RPMI8226 (cell line): ENCODE measurements at regions not wholly inside any gene's neighbourhood (a gene's known extent, or its start where the extent isn't known, plus 50 kb on each side); places are given as distances from the start of the nearest gene placed in this dataset.
"Not testable (repeated sequence)": the region's sequence is repeated elsewhere in the genome, so short reads cannot be mapped to it uniquely, and the experiment has no call there.

Source experiments
- DNase-seq: peaks from one replicate; pipeline ENCODE4 v3.0.0-alpha.2; 2015

DNA sequence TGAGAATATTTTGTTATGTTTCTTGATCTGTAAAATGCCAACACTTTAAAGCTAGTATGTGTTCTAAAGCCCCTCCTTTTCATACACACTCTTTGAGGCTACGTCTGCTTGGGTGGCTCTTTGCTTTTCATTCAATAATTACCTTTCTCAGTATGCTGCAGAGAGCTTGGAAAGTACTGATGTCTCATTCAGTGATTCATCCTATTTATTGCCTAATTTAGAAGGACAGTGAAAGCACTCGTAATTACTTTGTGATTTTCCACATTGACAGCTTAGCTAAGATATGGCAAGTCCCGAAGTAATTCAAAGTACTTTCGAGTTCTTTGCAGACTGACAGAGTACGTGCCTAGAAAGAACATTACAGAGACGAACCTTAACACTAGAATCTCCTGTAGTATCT lies 57.2 kb downstream of the BMP15 start:
- no peak for DNase-seq

DNA sequence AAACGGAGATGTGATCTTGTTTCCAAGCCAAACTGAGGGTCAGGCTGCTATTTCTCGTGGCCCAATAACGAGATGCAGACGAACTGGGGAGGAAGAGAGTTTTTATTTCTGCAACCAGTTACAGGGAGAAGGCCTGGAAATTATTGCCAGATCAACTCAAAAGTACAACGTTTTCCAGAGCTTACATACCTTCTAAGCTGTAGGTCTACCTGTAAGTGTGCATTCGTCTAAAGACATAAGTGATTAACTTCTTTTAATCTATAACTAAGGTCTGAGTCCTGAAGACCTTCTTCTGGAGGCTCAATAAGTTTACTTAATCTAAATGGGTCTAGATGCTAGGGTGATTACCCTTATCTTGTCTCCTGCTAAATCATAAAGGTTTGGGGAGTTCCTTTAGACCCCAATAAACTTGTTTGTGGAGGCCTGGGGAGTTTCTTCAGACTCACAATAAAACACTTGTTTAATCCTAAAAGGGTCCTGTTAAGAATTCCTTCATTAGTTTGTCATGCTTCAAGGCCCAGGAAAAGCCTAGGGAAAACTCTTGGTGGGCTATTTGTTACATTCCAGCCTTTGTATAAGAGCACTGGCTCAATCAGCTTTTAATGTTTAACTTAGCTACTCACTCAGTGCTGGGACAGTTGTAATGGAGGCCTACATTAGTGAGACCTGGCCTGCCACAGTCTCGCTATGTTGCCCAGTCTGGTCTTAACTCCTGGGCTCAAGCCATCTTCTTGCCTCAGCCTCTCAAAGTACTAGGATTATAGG lies 58.5 kb downstream of the BMP15 start:
- not testable (repeated sequence) for DNase-seq

DNA sequence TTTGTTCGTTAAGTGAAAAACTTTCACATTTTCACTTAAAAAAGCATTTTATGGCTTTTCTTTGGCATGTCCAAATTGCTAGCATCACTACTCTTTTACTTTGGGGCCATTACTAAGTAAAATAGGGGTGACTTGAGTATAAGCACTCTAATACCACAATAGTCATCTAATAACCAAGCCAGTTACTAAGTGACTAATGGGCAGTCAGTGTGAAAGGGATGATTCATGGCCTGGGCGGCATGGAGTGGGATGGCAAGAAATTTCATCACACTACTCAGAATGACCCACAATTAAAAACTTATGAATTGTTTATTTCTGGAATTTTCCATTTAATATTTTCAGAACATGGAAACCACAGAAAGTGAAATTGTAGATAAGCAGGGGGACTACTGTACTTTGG lies 60.9 kb downstream of the BMP15 start:
- DNase-seq: no peak

DNA sequence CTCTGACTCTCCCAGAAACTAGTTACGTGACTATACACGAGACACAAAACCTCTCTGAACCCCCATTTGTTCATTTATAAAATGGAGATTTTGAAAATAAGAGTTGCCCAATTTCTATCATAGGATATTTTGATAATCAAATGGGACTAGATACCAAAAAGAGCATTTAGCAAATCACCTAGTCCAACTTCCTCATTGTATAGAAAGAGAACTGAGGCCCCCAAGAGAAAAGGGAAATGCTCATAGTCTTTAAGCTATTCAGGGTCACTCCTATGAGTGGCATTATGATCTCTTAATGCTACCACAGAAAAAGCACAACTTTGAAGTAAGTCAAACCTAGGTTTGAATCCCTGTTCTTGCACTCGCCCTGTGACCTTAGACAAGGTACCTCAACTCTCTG lies 62.7 kb downstream of the BMP15 start:
- no peak for DNase-seq

DNA sequence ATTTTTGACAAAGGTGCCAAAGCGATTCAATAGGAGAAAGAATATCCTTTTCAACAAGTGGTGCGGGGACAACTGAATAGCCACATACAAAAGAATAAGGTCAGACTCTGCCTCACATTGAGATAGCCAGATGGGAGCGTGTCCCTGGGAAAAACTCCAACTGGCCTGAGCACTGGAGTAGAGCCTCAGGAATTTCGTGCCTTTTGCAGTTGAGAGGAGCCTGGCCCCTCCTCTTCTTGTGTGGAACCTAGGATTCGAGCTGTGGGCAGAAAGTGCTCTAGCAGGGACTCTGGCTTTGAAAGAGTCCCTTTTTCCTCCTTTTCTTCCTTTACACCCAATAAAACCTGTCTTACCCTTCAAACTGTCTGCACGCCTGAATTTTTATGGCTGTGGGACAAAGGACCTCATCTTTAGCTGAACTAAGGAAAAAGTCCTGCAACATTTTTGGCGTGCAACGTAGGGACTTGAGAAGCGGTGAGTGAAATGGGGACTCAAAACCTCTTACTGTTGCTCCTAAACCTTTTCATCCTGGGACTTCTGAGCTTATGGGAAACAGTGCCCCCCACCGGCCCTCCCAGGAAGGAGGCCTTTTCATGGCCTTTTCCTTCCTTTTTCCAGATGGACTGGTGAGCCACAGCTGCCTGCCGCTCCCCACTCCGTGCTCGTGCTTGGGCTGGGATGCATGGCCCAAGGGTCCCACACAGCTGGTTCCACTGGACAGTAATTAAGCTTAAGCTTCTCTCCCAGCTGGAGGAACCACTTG lies 68.6 kb downstream of the BMP15 start:
- DNase-seq: no peak

DNA sequence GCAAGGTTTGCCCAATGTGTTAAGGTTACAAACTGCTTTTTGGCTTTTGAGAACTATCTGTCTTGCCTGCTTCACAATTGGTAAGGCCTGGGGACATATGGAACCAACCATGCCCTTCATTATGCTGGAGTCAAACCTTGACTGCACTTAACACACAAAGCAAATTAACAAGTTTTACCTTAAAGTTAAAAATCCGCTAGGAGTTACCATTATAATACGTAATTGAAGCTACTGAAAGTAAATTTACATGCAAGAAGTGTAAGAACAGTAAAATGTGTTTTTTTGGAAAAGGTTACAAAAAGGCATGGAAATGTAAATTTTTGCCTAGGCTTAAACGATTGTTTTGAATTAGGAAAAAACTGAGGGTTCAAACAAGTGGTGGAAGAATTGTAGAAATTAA lies 69.7 kb downstream of the BMP15 start:
- DNase-seq: no peak

DNA sequence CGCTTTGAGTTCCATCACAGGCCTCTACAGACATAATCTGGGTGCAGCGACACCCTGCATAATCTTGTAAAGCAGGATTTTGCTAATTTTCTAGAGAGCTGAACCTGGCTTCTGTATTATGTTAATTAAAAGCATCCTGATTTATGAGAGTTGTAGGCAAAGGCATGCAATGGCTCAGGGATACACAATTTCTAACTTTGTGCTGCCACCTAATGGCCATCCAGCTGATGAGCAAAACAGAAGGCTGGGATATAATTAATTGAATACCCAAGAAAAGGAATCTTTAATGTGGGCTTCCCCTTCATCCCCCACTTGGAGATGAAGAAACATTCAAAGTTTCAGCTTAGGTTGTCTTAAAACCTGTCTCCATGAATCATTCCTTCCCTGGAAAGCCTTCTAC lies 78.1 kb downstream of the BMP15 start:
- peak; percentile 28 for DNase-seq

DNA sequence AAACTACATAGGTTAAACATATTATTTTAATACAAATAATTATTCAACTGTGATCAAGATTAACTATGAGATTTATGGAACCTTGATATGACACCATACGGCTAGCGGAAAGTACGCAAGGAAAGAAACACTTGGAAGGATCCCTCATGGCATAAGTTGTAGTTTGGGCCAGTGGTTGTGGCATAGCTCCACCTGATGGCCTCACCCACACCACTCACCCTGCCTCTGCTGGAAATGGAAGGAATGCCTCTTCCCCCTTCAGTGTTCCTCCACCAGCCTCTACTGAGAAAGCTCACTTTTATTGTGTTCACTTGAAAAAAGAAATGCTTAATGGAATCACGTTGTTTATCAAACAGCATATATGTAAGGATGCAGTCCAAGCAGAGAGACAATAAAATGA lies 86.4 kb downstream of the BMP15 start:
- DNase-seq: no peak

DNA sequence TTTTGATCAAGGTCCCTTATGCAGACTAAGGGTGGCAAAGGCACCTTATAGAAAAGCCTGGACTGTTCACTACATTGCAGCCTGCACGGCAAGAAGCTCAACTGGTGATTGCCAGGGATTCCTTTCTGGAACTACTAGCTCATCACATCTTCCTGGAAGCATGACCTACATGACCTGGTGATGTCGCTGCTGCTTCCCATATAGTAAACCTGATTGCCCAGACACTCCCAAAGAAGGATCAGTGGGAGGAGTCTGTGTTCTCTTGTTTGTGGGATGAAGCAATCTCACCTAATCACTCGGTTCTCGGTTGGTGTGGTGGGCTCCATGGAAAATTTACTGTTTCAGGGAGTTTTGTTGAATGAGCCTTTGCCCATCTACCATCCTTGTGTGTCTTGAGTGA lies 89.8 kb downstream of the BMP15 start:
- not testable (repeated sequence) for DNase-seq

DNA sequence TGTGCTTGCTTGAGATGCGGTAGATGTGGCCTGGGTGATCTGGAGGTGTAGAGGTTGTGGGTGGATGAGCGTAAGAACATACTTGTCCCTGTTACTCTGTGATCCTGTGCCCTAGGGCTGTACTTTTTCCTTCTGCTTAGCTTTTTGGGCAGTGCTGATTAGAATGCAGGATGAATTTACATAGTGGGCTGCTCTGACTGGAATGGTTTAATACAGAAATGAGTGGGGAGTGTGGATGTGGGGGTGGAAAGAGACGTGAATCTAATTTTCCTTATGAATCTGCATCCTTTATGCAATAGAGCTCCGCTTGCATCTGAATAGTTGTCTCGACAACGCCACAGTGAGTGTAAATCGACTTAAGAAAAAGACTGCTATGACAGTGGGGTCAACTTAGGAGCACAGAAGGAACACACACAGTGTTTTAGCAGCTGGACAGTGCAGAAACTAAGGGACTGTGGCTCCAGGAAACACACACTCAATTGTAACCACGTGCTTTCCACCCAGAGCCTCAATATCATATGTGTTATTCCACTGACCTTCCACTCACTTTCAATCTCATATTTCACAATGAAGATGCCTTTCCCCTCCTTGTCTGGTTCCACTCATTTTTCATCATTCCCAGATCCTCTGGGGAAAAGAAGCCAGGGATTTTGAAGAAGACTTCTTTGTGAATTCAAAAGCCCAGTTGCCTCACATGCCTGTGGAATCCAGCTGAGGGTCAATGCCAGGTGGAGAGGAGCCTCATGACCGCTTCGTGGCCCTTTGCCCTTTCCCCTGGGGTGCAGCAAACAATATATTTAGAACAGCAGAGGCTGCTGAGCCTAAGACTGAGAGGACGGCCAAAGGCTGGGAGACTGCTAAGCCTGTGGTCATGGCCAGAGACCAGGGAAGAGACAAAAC lies 91.4 kb downstream of the BMP15 start:
- not testable (repeated sequence) for DNase-seq

DNA sequence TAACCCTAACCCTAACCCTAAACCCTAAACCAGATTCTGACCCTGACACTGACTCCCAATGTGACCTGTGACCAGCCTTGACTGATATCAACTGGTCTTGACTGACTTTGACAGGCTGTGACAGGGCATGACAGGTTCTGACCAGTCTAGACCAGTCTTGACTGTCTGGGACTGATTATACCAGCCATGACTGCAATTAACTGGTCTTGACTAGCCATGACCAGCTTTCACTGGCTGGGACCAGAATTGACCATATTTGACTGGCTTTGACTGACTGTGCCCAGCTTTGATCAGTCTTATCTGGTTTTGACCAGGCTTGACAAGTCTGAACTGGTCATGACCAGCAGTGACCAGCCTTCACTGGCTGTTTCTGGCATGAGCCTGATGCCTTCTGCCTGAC lies 95.5 kb downstream of the BMP15 start:
- no peak for DNase-seq

DNA sequence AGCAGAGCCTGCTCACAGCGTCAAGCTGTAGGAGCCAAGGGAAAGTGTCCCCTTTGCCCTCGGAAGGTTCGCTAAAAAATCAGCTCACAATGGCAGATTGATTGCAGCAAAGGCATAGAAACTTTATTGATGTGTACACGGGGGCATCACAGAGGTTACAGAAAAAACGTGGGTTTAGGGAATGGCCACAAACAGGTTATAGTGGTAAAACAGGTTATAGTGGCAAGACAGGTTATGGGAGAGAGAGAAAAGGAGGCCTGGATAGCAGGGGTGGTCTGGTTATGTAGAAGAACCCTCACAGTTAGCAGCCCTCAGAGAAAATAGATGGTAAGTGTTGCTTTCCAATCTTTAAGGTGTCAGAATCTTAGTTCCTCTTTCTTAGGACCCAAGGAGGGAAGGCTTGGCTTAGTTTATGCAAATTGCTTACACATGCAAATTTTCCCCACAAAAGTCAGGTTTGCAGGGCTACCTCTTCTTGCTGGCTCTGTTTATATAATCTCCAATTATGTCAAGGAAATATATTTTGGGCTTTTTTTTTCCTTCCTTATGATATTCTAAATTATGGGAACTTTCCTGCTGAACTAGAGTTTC lies 113.7 kb downstream of the BMP15 start:
- no peak for DNase-seq

DNA sequence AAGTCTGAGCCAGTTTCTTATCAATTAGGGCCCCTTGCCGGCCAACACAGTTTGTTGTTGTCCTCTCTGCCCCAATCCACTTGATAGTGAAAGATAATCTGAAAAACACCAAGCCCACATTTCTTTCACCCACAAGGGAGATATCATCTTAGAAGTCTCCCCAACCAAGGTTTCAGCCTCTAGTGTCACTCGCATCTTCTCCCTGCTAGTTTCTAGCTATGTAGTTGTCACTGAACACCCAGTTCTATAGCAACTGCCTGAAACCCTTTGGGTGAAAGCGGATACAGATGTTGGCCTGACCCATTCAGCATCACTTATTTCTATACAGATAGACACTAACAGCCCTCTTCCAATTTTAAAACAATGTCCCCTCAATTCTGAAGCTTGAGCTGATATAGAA lies 116.3 kb downstream of the BMP15 start:
- no peak for DNase-seq

DNA sequence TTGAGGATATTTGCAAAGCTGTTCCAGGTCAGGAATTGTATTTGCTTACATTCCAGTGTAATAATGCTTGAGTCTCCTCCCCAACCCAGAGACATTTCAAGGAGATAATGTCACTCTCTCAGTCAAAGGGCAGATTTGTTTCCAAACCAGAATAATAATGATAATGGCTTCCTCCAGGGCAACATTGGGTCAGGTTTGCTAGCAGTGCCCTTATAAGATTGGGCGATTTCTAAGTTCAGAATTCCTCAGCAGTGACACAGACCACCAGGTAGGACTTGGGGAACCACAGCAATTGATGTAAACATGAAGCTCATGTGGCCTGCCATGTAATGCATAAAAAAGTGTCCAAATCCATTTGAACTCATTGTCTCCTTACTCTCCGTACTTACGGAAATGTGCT lies 125.2 kb downstream of the BMP15 start:
- no peak for DNase-seq

DNA sequence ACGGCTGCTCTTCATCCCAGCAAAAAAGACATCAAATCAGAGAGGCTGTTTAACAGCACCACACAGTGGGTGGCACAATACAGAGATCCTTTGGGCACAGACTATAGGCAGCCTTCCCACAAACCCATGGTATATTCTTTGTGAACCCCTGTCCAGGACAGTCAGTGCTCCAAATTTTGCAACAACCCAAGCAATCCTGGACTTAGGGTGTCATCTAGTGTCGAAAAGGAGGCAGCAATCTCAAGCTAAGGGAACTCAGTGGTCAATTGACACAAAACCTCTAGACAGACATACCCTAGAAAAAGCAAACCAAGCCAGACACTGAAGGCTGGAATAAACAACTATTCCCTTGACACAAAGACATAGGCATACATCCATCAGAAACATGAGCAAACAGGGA lies 137.4 kb downstream of the BMP15 start:
- no peak for DNase-seq

DNA sequence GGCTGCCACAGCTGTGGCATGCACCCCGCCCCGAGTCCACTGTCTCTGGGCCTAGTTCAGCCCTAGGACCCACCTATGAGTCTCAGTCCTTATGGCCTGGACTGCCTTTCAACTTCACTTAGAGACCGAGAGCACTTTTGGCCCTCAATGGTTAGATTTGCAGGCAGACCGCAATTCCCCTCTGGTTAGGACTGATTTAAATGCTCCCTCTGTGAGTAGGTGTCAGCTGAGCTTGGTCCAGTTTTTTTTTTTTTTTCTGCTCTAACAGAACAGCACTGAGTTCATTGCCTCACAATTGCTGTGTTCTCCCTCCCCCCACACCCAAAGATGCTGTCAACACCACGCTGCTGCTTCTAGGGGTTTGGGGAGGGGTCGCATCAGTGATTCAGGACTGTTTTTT lies 143.2 kb downstream of the BMP15 start:
- DNase-seq: no peak

DNA sequence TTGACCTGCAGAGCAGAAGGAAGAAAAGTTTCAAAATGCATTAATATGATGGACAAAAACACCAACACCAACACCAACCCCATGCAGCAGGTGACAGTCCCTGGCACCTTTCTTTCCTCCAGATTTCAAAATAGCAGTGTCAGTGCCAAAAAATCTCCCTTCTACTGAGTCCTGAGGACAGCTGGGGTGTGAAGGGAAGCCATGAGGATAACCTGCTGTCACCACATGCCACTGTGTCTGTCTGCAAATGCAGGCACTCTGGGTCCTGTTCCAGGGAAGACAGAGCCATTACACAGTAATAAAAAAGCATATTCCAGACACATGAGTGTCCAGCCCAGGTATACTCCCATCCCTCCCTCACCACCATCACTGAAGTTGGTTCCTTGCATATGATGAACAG lies 187.5 kb downstream of the BMP15 start:
- DNase-seq: no peak

DNA sequence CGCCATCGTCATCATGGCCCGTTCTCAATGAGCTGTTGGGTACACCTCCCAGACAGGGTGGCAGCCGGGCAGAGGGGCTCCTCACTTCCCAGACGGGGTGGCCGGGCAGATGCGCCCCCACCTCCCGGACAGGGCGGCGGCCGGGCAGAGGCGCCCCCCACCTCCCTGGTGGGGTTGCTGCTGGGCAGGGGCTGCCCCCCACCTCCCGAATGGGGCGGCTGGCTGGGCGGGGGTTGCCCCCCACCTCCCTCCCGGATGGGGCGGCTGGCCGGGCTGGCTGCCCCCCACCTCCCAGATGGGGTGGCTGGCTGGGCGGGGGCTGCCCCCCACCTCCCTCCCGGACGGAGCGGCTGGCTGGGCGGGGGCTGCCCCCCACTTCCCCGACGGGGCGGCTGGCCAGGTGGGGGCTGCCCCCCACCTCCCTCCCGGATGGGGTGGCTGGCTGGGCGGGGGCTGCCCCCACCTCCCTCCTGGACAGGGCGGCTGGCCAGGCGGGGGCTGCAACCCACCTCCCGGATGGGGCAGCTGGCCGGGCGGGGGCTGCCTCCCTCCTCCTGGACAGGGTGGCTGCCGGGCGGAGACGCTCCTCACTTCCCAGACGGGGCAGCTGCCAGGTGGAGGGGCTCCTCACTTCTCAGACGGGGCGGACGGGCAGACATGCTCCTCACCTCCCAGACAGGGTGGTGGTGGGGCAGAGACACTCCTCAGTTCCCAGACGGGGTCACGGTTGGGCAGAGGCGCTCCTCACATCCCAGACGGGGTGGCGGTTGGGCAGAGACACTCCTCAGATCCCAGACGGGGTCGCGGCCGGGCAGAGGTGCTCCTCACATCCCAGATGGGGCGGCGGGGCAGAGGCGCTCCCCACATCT lies 208.8 kb downstream of the BMP15 start:
- DNase-seq: not testable (repeated sequence)

DNA sequence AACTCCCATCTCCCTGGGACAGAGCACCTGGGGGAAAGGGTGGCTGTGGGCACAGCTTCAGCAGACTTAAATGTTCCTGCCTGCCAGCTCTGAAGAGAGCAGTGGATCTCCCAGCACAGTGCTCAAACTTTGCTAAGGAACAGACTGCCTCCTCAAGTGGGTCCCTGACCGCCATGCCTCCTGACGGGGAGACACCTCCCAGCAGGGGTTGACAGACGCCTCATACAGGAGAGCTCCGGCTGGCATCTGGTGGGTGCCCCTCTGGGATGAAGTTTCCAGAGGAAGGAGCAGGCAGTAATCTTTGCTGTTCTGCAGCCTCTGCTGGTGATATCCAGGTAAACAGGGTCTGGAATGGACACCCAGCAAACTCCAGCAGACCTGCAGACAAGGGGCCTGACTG lies 206.9 kb upstream of the NUDT10 start:
- not testable (repeated sequence) for DNase-seq

DNA sequence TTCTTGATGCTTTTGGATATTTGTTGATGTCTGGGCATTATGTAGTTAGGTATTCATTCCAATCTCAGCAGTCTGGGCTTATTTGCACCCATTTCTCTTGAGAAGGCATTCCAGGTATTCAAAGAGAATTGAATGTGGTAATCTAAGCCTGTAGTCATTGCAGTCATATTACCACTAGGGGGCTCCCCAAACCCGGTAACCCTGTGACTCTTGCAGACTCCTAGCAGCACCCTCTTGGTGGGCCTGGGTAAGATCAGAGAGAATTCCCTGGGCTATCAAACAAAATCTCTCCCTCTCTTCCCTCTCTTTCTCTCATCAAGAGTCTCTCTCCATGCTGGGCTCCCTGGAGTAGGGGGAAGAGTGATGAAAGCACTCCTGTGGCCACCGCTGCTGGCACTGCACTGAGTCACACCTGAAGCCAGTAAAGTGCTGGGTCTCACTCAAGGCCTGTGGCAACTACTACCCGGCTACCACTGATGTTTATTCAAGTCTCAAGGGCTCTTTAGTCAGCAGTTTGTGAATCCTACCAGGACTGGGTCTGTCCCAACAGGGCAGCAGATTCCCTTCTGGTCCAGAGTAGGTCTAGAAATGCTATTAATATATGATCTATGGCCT lies 187.7 kb upstream of the NUDT10 start:
- DNase-seq: peak; percentile 35

DNA sequence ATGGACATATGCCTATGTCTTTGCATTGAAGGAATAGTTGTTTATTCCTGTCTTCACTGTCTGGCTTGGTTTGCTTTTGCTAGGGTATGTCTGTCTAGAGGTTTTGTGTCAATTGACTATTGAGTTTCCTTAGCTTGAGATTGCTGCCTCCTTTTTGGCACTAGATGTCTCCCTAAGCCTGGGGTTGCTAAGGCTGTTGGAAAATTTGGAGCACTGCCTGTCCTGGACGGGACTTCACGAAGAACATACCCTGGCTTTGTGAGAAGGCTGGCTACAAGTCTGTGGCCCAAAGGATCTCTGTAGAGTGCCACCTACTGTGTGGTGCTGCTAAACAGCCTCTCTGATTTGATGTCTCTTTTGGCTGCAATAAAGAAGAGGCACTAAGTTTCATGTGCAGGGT lies 183.8 kb upstream of the NUDT10 start:
- DNase-seq: no peak

DNA sequence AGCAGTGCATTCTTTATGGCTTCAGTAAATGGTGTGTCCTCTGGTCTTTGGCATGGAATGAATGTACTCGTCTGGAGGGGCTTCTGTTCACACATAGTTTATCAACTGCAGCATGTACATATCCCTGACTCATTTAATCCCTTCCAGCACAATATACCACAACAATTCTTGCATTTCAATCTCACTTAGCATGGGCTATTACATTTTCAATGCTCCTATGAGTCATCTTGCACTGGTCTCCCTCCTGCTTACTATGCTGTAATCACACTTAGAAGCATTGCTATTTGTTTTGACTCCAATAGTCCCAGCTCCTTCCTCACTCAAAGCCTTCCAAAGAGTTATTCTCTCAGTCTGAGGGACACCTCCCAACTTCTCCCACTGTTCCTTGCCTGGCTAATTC lies 180.9 kb upstream of the NUDT10 start:
- no peak for DNase-seq
